ENCODE measurements at regions not wholly inside any gene's neighbourhood (a gene's known extent, or its start where the extent isn't known, plus 50 kb on each side); places are given as distances from the start of the nearest gene placed in this dataset.

GRCh38 chr13:40194224-40194806 lies 472.1 kb downstream of the FOXO1 start:
- DNase-seq, result no peak

- no peak for DNase-seq
Measured at GRCh38 chr13:40197049-40197448, 469.4 kb downstream of the FOXO1 start.

DNA sequence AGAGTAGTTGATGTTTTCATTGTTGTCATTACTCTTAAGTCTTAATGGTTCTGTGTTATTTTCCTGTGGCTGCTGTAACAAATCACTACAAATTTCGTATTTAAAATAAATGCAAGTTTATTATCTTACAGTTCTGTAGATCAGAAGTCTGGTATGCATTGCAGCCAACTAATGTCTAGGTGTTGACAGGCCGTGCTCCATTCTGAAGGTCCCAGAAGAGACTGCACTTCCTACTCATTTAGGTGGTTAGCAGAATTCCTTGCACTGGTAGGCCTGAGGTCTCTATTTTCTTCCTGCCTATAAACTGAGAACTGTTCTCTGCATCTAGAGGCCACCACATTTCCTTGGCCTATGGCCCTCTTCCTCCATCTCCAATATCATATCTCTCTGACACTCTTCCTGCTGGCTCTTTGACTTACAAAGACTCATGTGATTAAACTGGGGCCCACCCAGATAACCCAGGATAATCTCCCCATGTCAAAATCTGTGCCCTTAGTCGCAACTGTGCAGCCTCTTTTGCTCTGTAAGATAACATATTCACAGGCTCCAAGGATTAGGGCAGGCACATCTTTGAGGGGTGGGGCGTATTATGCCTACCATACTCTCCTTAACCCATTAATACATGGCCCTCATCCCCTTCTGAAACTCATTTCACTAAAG lies 468.4 kb downstream of the FOXO1 start:
- DNase-seq, result no peak

- DNase-seq, result no peak
Measured at GRCh38 chr13:40200273-40200978, 466.0 kb downstream of the FOXO1 start.

DNA sequence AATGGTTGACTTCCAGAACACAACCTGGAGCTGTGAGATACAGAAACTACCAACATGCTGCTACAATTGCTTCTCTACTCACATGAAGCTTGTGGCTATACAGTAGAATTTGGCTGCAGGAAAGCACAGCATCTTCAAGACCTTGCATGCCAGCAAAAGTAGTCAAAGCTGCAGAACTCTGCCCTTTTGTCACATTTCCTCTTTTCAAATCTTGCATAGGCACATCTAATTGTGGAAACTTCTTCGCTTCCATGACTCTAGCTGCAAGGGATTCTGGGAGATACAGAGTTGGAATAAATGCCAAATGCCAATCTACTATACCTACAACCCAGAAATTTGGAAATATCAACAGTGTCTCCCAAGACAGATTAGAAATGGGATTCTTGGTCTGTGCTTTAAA lies 462.2 kb downstream of the FOXO1 start:
- DNase-seq, result no peak

- DNase-seq, result no peak
Measured at GRCh38 chr13:40205771-40206240, 460.6 kb downstream of the FOXO1 start.

GRCh38 chr13:40206241-40207000 lies 460.0 kb downstream of the FOXO1 start:
- DNase-seq, result no peak

GRCh38 chr13:40207001-40207478 lies 459.4 kb downstream of the FOXO1 start:
- no peak for DNase-seq

- no peak for DNase-seq
Measured at GRCh38 chr13:40208517-40208916, 457.9 kb downstream of the FOXO1 start.

DNA sequence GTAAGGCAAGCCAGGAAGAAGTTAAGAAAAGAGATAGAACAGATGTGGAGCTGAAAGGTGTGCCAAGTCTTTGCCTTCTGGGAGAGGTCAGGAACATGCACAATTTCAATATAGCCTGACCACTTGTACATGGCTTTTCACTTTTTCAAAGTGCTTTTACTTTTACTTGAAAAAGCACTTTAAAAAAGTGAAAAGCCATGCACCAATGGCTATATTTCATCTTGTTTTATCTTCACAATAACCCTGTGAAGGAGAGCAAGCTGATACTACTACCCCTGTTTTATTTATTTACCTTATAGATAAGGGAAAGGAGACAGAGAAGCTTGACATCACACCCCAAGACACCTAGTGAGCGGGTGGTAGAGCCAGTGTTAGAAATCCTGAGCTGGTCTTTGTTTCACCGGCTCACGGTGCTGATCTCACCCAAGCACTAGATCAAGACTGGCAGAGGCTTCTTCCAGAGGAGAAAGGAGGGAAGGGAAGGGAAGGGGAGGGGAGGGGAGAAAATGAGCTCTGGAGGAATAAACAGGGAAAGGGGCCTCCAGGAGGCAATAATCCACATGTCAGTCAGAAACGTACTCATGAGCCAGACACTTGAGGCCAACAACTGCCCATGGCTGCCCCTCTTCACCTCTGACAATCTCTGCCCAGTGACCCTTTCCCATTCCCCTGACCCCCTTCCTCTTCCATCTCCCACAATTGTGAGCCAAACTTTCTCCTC lies 455.4 kb downstream of the FOXO1 start:
- no peak for DNase-seq

GRCh38 chr13:40211586-40211968 lies 454.9 kb downstream of the FOXO1 start:
- DNase-seq, result no peak

DNA sequence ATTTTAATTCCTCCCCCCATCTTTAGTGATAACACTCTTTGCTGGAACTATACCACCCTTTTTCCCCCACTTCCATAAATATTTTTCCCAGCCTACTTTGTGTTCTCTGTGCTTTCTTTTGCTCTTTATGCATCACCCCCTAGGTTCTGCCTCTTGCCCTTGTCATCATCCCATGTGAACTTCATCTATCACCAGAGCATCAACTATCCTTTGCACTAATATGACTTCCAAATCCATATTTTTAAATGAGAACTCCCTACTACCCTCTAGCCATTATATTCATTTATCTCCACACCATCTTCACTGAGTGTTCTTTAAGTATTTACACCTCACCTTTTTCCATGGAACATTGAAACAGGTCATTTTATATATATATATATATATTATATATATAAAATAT lies 452.7 kb downstream of the FOXO1 start:
- no peak for DNase-seq

DNA sequence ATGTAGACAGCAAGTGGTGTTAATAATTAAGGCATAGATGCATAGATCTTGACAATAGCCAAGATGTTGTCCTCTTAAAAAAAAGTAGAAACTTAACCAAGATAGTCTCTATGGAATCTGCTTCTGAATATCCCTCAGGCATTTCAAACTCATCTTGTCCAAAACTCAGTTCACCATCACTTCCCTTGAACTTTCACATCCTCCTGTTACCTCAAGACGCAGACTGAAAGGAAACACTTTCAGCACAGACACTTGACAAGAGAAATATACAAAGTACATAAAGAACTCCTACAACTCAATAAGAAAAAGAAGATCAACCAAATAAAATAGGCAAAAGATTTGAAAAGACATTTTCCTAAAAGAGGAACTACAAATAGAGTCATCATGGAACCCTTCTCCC lies 451.1 kb downstream of the FOXO1 start:
- DNase-seq, result no peak

DNA sequence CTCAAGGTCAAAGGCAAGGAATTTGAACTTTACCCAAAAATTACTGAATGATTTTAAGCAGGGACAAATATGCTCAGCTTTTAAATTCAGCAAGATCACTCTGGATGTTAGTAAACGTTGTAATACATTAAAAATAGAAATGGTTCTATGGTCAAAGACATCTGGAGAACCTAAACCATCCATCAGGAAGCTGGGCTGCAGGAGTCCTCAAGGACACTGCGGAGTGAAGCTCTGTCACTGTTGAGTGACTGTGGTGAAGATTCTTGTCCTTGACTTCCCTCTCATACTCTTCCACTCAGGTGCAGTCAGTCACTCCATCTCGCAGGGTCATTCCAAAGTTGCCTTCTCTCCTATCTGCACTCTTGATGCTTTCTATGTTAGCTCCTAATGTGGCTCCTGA lies 450.7 kb downstream of the FOXO1 start:
- no peak for DNase-seq

GRCh38 chr13:40217675-40218074 lies 448.8 kb downstream of the FOXO1 start:
- no peak for DNase-seq

GRCh38 chr13:40220299-40220935 lies 446.0 kb downstream of the FOXO1 start:
- DNase-seq, result peak; percentile 19

DNA sequence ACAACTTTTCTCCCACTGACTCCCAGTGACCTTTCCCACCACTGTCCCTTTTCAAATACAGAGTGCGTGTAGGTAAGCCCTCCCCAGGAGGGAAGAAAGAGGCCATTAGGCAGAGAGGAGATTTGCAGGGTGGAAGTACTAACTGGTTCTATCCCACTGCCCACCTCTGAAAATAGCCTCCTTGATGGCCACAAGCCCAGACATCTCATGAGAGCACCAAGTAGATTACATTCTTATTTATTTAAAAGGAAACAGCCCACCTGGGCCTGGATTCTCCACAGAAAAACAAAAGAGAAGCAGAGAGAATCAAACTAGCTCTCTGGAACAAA lies 445.3 kb downstream of the FOXO1 start:
- no peak for DNase-seq

- DNase-seq, result peak; percentile 27
Measured at GRCh38 chr13:40221460-40222201, 444.8 kb downstream of the FOXO1 start.

GRCh38 chr13:40223585-40223984 lies 442.9 kb downstream of the FOXO1 start:
- DNase-seq, result no peak

GRCh38 chr13:40228496-40228895 lies 437.9 kb downstream of the FOXO1 start:
- no peak for DNase-seq

GRCh38 chr13:40228990-40229389 lies 437.5 kb downstream of the FOXO1 start:
- DNase-seq, result no peak

Data from fibroblast of skin of back (primary cell).